Bronchial epithelial cell (primary cell): ENCODE measurements at regions not wholly inside any gene's neighbourhood (a gene's known extent, or its start where the extent isn't known, plus 50 kb on each side); places are given as distances from the start of the nearest gene placed in this dataset.

ENCODE experiments used
- DNase-seq: peaks from one replicate; pipeline ENCODE4 v3.0.0-alpha.2; 2010; ENCODE audit warnings: low read depth
- FAIRE-seq: peaks from 2 replicates; lab custom pipeline; 2011; peaks lifted over from hg19 to GRCh38; lab: Jason Lieb, UNC
- H3K27me3 ChIP-seq: 2 replicates; pipeline ENCODE4 v1.5.1; 2011; ENCODE audit warnings: low read length; ENCODE audit not compliant: control insufficient read depth, insufficient read depth
- H3K36me3 ChIP-seq: 2 replicates; pipeline ENCODE4 v1.5.1; 2011; ENCODE audit warnings: low read length; ENCODE audit not compliant: control insufficient read depth, insufficient read depth
- H3K4me3 ChIP-seq: 2 replicates; pipeline ENCODE4 v1.5.1; 2011; ENCODE audit warnings: mild to moderate bottlenecking, low read depth, low read length, control low read depth
- CTCF ChIP-seq: IDR thresholded peaks from 2 replicates; pipeline ENCODE4 v1.5.1; 2011; ENCODE audit warnings: mild to moderate bottlenecking, moderate library complexity, low read length, control low read depth, inconsistent platforms; ENCODE audit not compliant: insufficient read depth, severe bottlenecking

GRCh38 chr15:101570241-101570640 is 80.7 kb upstream of the PCSK6 start:
- no peak for TF ChIP-seq CTCF
- H3K27me3 ChIP-seq: no peaks in the 10 kb centered on the region
- no peak overlapping the region for H3K4me3 ChIP-seq
- FAIRE-seq (no peak), DNase-seq (peak; percentile 80)
- no peaks in the 10 kb centered on the region for H3K36me3 ChIP-seq

GRCh38 chr15:101568821-101569555 is 79.5 kb upstream of the PCSK6 start:
- no peak for FAIRE-seq
- H3K4me3 ChIP-seq: no peak overlapping the region
- DNase-seq: no peak
- no peaks in the 10 kb centered on the region for H3K36me3 ChIP-seq
- no peaks in the 10 kb centered on the region for H3K27me3 ChIP-seq
- no peak for TF ChIP-seq CTCF

GRCh38 chr15:101568309-101568708 is 78.8 kb upstream of the PCSK6 start:
- Histone ChIP-seq H3K36me3 (no peaks in the 10 kb centered on the region), H3K27me3 (no peaks in the 10 kb centered on the region), H3K4me3 (no peak overlapping the region)
- FAIRE-seq (no peak), DNase-seq (no peak)
- no peak for TF ChIP-seq CTCF

- FAIRE-seq (no peak), DNase-seq (no peak)
Measured at GRCh38 chr15:101566748-101567488, 77.4 kb upstream of the PCSK6 start.

GRCh38 chr15:101565377-101565776 is 75.9 kb upstream of the PCSK6 start:
- no peak for DNase-seq
- FAIRE-seq: no peak
- H3K4me3 ChIP-seq: no peak overlapping the region
- H3K36me3 ChIP-seq: no peaks in the 10 kb centered on the region
- TF ChIP-seq CTCF: no peak
- H3K27me3 ChIP-seq: no peaks in the 10 kb centered on the region

More at GRCh38 chr15:101566748-101567488, 77.4 kb upstream of the PCSK6 start:
- H3K36me3 ChIP-seq: no peaks in the 10 kb centered on the region
- no peak overlapping the region for H3K4me3 ChIP-seq
- no peak for TF ChIP-seq CTCF
- no peaks in the 10 kb centered on the region for H3K27me3 ChIP-seq
